Mesenchymal stem cell (in vitro differentiated cells and primary cell): ENCODE measurements at regions not wholly inside any gene's neighbourhood (a gene's known extent, or its start where the extent isn't known, plus 50 kb on each side); places are given as distances from the start of the nearest gene placed in this dataset.

Experiments used
- DNase-seq: peaks from one replicate; pipeline ENCODE4 v3.0.0-alpha.2; 2013
- H2AFZ ChIP-seq: one replicate; pipeline ENCODE4 v1.6.1; 2013; ENCODE audit warnings: low read depth, mild to moderate bottlenecking, control low read depth, inconsistent platforms, low read length, moderate library complexity
- H2AK5ac ChIP-seq: 2 replicates; pipeline ENCODE4 v1.6.1; 2013; ENCODE audit warnings: low read length, moderate library complexity, mild to moderate bottlenecking, inconsistent platforms; ENCODE audit not compliant: severe bottlenecking
- H2BK120ac ChIP-seq: one replicate; pipeline ENCODE4 v1.6.1; 2013; ENCODE audit warnings: low read depth, mild to moderate bottlenecking, inconsistent platforms, low read length, moderate library complexity
- H2BK12ac ChIP-seq, 2 experiments: one replicate each; pipeline ENCODE4 v1.6.1; 2013; ENCODE audit warnings: inconsistent platforms in 2 of 2, low read length in 2 of 2, mild to moderate bottlenecking in 2 of 2, moderate library complexity in 2 of 2, control low read depth in 1 of 2
- H2BK15ac ChIP-seq: one replicate; pipeline ENCODE4 v1.6.1; 2013; ENCODE audit warnings: mild to moderate bottlenecking, low read depth, inconsistent platforms; ENCODE audit not compliant: poor library complexity, severe bottlenecking
- H2BK5ac ChIP-seq: 2 replicates; pipeline ENCODE4 v1.6.1; 2013; ENCODE audit warnings: low read depth, mild to moderate bottlenecking, low read length, control low read depth, inconsistent platforms; ENCODE audit not compliant: poor library complexity, severe bottlenecking
- H3K14ac ChIP-seq, 2 experiments: one replicate each; pipeline ENCODE4 v1.6.1; 2013; ENCODE audit warnings: inconsistent platforms in 2 of 2, low read length in 2 of 2, control low read depth in 1 of 2, mild to moderate bottlenecking in 1 of 2, moderate library complexity in 1 of 2
- H3K18ac ChIP-seq, 2 experiments: one replicate each; pipeline ENCODE4 v1.6.1; 2013; ENCODE audit warnings: inconsistent platforms in 2 of 2, low read length in 2 of 2, control low read depth in 1 of 2, low read depth in 1 of 2, mild to moderate bottlenecking in 1 of 2
- H3K23ac ChIP-seq, 2 experiments: one replicate each; pipeline ENCODE4 v1.6.1; 2013; ENCODE audit warnings: inconsistent platforms in 2 of 2, low read length in 2 of 2, mild to moderate bottlenecking in 2 of 2, moderate library complexity in 2 of 2, control low read depth in 1 of 2
- H3K27ac ChIP-seq: 2 replicates; pipeline ENCODE4 v1.5.1; 2013; ENCODE audit warnings: mild to moderate bottlenecking, moderate library complexity, low read length, control low read depth, inconsistent platforms; ENCODE audit not compliant: poor library complexity, severe bottlenecking
- H3K27me3 ChIP-seq, 2 experiments: 2 replicates each; pipeline versions ENCODE4 v1.6.1 to v1.7.0; 2013; ENCODE audit warnings: low read length in 2 of 2, mild to moderate bottlenecking in 2 of 2, moderate library complexity in 2 of 2, control low read depth in 1 of 2, inconsistent platforms in 1 of 2; ENCODE audit not compliant: control insufficient read depth in 1 of 2, insufficient read depth in 1 of 2
- H3K36me3 ChIP-seq, 2 experiments: 2 replicates each; pipeline versions ENCODE4 v1.6.1 to v1.7.0; 2013; ENCODE audit warnings: low read length in 2 of 2, control low read depth in 1 of 2, inconsistent platforms in 1 of 2, low read depth in 1 of 2, mild to moderate bottlenecking in 1 of 2; ENCODE audit not compliant: insufficient read depth in 2 of 2, control insufficient read depth in 1 of 2
- H3K4ac ChIP-seq, 2 experiments: one replicate each; pipeline ENCODE4 v1.6.1; 2013; ENCODE audit warnings: inconsistent platforms in 2 of 2, low read length in 2 of 2, mild to moderate bottlenecking in 2 of 2, moderate library complexity in 2 of 2, control low read depth in 1 of 2, low read depth in 1 of 2
- H3K4me1 ChIP-seq: 2 replicates; pipeline ENCODE4 v1.6.1; 2013; ENCODE audit warnings: low read depth, low read length, control low read depth; ENCODE audit not compliant: control insufficient read depth, insufficient read depth
- H3K4me2 ChIP-seq: 2 replicates; pipeline ENCODE4 v1.6.1; 2013; ENCODE audit warnings: low read length, mild to moderate bottlenecking, inconsistent platforms; ENCODE audit not compliant: poor library complexity, severe bottlenecking
- H3K4me3 ChIP-seq, 2 experiments: 2 replicates each; pipeline versions ENCODE4 v1.5.1 to v1.7.0; 2013; ENCODE audit warnings: low read length in 2 of 2, mild to moderate bottlenecking in 2 of 2, control low read depth in 1 of 2, low read depth in 1 of 2; ENCODE audit not compliant: insufficient read depth in 1 of 2
- H3K79me1 ChIP-seq: replicated peaks from 2 replicates; pipeline ENCODE4 v1.6.1; 2013; ENCODE audit warnings: mild to moderate bottlenecking, control low read depth, low read length, inconsistent platforms; ENCODE audit not compliant: poor library complexity, severe bottlenecking
- H3K9ac ChIP-seq: 2 replicates; pipeline ENCODE4 v1.7.0; 2013; ENCODE audit warnings: mild to moderate bottlenecking, low read length, moderate library complexity
- H3K9me3 ChIP-seq: 2 replicates; pipeline ENCODE4 v1.7.0; 2013; ENCODE audit warnings: mild to moderate bottlenecking, low read length; ENCODE audit not compliant: control insufficient read depth
- H4K8ac ChIP-seq: one replicate; pipeline ENCODE4 v1.6.1; 2013; ENCODE audit warnings: inconsistent platforms, mild to moderate bottlenecking, low read length, moderate library complexity
- H4K91ac ChIP-seq: one replicate; pipeline ENCODE4 v1.6.1; 2013; ENCODE audit warnings: mild to moderate bottlenecking, low read length, inconsistent platforms
- WGBS: methylation state at CpG from one replicate; pipeline ENCODE4 v1.1.7; 2013; ENCODE audit warnings: mixed read lengths; 5-methylcytosine and 5-hydroxymethylcytosine counted together

DNA sequence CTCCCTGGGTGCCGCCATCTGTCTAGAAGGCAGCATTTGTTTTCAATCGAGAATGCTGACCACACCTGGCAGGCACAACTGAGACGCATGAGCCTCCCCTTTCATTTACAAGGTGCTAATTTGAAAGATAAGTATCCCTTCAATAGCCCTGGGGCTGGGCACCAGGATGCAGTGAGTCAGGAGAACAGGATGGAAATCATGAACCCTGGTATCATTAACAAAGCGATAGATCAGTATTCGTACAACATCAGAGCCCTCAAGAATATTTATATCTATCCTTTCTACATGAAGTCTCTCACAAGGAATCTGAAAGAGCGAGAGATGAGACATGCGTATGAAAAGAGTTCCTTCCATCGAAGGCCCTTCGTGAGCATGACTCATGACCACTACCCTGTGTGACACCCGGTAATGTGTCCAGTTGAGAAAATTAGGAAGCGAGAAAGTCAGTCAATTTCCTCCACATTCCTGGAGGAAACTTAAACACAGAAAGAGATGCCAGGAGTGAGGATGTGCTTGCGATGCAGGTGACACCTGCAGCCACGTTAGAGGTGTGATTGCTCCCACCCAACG lies 123.1 kb upstream of the PITRM1 start:
- Histone ChIP-seq H2AFZ (no peak overlapping the region), H3K36me3 (no peaks in the 10 kb centered on the region), H2BK15ac (no peak overlapping the region), H2BK120ac (no peak overlapping the region), H3K4me1 (peaks cover 2% of the 10 kb centered on the region), H3K9me3 (no peaks in the 10 kb centered on the region), H3K27ac (no peak overlapping the region), H2BK12ac (no peak overlapping the region), H3K18ac (no peak overlapping the region), H3K23ac (no peak overlapping the region), H3K27me3 (peaks cover 0 to 14% of the 10 kb centered on the region in 2 experiments), H3K4ac (no peak overlapping the region), H4K8ac (no peak overlapping the region), H3K14ac (no peak overlapping the region), H2BK5ac (no peak overlapping the region), H4K91ac (no peak overlapping the region), H3K9ac (no peak overlapping the region), H2AK5ac (no peak overlapping the region), H3K4me3 (no peak overlapping the region), H3K4me2 (no peak overlapping the region), H3K79me1 (no peaks in the 10 kb centered on the region)
- no peak for DNase-seq
- 75% methylated on average over 14 of the region's 14 CpGs for WGBS

DNA sequence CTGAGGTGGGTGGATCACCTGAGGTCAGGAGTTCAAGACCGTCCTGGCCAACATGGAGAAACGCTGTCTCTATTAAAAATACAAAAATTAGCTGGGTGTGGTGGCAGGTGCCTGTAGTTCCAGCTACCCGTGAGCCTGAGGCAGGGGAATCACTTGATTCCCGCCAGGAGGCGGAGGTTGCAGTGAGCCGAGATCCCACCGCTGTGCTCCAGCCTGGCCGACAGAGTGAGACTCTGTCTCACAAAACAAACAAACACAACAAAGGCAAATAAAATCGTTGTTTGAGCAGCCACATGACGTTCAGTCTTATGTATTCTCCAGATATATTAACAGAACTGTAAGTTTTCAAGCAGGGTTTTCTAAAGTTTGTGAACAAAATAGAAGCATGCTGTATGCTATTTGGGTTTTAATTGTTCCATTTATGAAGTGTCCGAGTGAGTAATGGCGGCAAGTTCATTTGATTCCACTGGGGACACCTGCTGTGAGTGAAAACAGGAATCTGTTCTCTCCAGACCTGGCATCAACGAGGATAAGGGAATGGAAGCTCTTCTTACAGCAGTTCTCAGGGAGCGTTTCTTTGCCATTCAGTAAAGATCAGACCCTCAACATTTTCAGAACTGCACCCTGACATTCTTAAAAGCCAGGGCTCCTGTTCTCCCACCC lies 122.5 kb upstream of the PITRM1 start:
- Histone ChIP-seq H3K27ac (no peak overlapping the region), H2BK5ac (no peak overlapping the region), H3K18ac (no peak overlapping the region), H3K36me3 (no peaks in the 10 kb centered on the region), H2BK120ac (no peak overlapping the region), H3K4me3 (no peak overlapping the region), H3K23ac (no peak overlapping the region), H3K4me1 (peaks cover 4% of the 10 kb centered on the region), H2BK15ac (no peak overlapping the region), H3K9ac (no peak overlapping the region), H3K14ac (no peak overlapping the region), H2BK12ac (no peak overlapping the region), H3K79me1 (no peaks in the 10 kb centered on the region), H3K4me2 (no peak overlapping the region), H3K27me3 (peaks cover 0 to 14% of the 10 kb centered on the region in 2 experiments), H2AFZ (no peak overlapping the region), H4K8ac (no peak overlapping the region), H2AK5ac (no peak overlapping the region), H3K4ac (no peak overlapping the region), H4K91ac (no peak overlapping the region), H3K9me3 (no peaks in the 10 kb centered on the region)
- 88% methylated on average over 13 of the region's 14 CpGs for WGBS
- no peak for DNase-seq

DNA sequence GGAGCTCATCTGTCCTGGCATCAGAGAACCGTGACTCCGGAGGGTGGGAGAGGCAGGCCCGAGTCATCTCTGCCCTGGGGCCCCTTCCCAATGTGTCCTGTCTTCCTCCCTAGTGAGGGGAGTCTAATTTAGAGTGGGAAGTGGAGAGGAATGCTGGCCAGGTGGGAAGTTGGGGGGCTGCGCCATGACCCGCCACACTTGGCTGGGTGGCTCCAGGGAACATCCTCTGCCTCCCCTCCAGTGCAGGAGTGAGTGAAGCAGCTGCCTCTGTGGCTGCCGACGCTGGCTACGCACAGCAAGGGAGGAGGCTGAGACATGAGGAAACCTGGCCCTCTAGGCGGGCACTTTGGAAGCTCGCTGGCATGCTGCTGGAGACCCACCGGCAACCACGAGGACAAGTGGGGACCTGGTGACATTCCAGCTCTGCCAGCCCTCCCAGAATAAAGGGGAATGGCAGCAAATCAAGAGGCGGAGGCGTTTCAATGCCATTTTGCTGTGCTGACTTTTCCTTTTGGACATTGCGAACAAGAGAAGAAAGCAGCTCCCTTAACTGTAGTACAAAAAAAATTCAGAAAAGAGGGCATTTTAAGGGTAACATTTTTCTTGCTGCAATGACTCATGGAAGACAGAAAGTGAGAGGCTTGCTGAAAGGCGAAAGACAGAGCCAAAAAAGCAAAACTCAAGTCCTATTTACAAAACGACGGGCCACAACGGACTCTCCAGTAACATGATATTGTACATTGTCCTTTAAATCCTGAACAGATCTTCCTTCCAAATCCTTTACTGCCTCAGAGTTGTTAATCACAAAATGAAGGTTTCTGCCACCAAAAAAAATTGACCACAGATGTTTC lies 121.2 kb upstream of the PITRM1 start:
- Histone ChIP-seq H3K79me1 (no peaks in the 10 kb centered on the region), H3K9me3 (no peaks in the 10 kb centered on the region), H2AFZ (no peak overlapping the region), H3K27ac (no peak overlapping the region), H2BK5ac (no peak overlapping the region), H3K14ac (no peak overlapping the region), H4K91ac (peak overlapping the region; percentile 40), H2AK5ac (no peak overlapping the region), H2BK12ac (peak overlapping the region in 1 of 2 experiments; percentile 77), H3K4me2 (no peak overlapping the region), H3K36me3 (no peaks in the 10 kb centered on the region), H3K9ac (peak overlapping the region; percentile 73), H3K18ac (peak overlapping the region in 1 of 2 experiments; percentile 44), H3K4ac (peak overlapping the region in 1 of 2 experiments; percentile 67), H3K23ac (no peak overlapping the region), H3K4me1 (peaks cover 4% of the 10 kb centered on the region), H3K4me3 (peak overlapping the region in 1 of 2 experiments; percentile 59), H3K27me3 (peaks cover 0 to 7% of the 10 kb centered on the region in 2 experiments), H2BK120ac (peak overlapping the region; percentile 74), H2BK15ac (peak overlapping the region; percentile 55), H4K8ac (peak overlapping the region; percentile 70)
- 89% methylated on average over 19 of the region's 19 CpGs for WGBS
- DNase-seq = no peak

DNA sequence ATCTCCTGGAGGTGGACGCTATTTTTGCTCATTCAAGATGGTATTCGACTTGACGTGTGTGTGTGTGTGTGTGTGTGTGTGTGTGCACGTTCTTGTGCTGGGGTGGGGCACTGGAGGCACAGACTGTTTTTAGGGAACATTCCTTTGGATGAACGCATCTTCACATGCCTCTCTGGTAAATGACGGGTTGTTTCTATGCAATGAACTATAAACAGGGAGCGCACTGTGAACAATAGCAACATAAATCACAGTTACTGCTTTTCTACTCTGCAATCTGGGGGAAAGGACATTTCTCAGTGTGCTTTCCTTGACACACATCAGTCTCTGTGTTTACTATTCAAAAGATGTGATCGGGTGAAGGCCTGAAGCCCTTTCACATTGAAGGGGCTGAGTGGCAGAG lies 120.1 kb upstream of the PITRM1 start:
- Histone ChIP-seq H3K14ac (no peak overlapping the region), H3K79me1 (no peaks in the 10 kb centered on the region), H3K27me3 (peaks cover 0 to 11% of the 10 kb centered on the region in 2 experiments), H4K91ac (no peak overlapping the region), H2BK15ac (no peak overlapping the region), H2BK5ac (no peak overlapping the region), H3K4me2 (no peak overlapping the region), H3K18ac (no peak overlapping the region), H4K8ac (no peak overlapping the region), H2BK12ac (no peak overlapping the region), H3K9me3 (no peaks in the 10 kb centered on the region), H3K23ac (no peak overlapping the region), H2AK5ac (no peak overlapping the region), H3K4me1 (peaks cover 7% of the 10 kb centered on the region), H3K9ac (peak overlapping the region; percentile 60), H2AFZ (no peak overlapping the region), H2BK120ac (no peak overlapping the region), H3K4me3 (no peak overlapping the region), H3K36me3 (no peaks in the 10 kb centered on the region), H3K4ac (no peak overlapping the region), H3K27ac (no peak overlapping the region)
- WGBS = 40% methylated on average over 7 of the region's 8 CpGs
- DNase-seq = peak; percentile 39
